HG03135 (cell line): ENCODE measurements at regions not wholly inside any gene's neighbourhood (a gene's known extent, or its start where the extent isn't known, plus 50 kb on each side); places are given as distances from the start of the nearest gene placed in this dataset.

ENCODE experiments used
- ATAC-seq: cut with Tn5 transposase; IDR thresholded peaks from one replicate; pipeline ENCODE4 v1.9.1; 2021; ENCODE audit warnings: mild to moderate bottlenecking, moderate library complexity; ENCODE audit not compliant: unreplicated experiment

GRCh38 chr19:28403690-28404089 is 809.3 kb downstream of the UQCRFS1 start:
- ATAC-seq, result no peak

- no peak for ATAC-seq
These were observed 810.2 kb downstream of the UQCRFS1 start for GRCh38 chr19:28402701-28403290.

- no peak for ATAC-seq
These were observed 811.1 kb downstream of the UQCRFS1 start for GRCh38 chr19:28401739-28402424.

GRCh38 chr19:28400953-28401671 is 811.8 kb downstream of the UQCRFS1 start:
- ATAC-seq, result no peak

- no peak for ATAC-seq
These were observed 813.8 kb downstream of the UQCRFS1 start for GRCh38 chr19:28399187-28399586.

- no peak for ATAC-seq
These were observed 815.2 kb downstream of the UQCRFS1 start for GRCh38 chr19:28397800-28398199.

- ATAC-seq, result no peak
These were observed 815.6 kb downstream of the UQCRFS1 start for GRCh38 chr19:28397306-28397705.

GRCh38 chr19:28396287-28396831 is 816.6 kb downstream of the UQCRFS1 start:
- ATAC-seq, result no peak

- ATAC-seq, result no peak
These were observed 818.2 kb downstream of the UQCRFS1 start for GRCh38 chr19:28394725-28395124.

GRCh38 chr19:28393574-28394336 is 819.2 kb downstream of the UQCRFS1 start:
- ATAC-seq, result no peak

- no peak for ATAC-seq
These were observed 824.0 kb downstream of the UQCRFS1 start for GRCh38 chr19:28388988-28389387.

GRCh38 chr19:28387507-28387906 is 825.4 kb downstream of the UQCRFS1 start:
- no peak for ATAC-seq

GRCh38 chr19:28386470-28386869 is 826.5 kb downstream of the UQCRFS1 start:
- no peak for ATAC-seq

GRCh38 chr19:28386066-28386465 is 826.9 kb downstream of the UQCRFS1 start:
- ATAC-seq, result no peak

- ATAC-seq, result no peak
These were observed 835.9 kb downstream of the UQCRFS1 start for GRCh38 chr19:28377077-28377476.

GRCh38 chr19:28374971-28375370 is 838.0 kb downstream of the UQCRFS1 start:
- no peak for ATAC-seq

GRCh38 chr19:28372576-28373247 is 840.2 kb downstream of the UQCRFS1 start:
- no peak for ATAC-seq

- ATAC-seq, result no peak
These were observed 845.8 kb downstream of the UQCRFS1 start for GRCh38 chr19:28367146-28367545.

- ATAC-seq, result no peak
These were observed 849.7 kb downstream of the UQCRFS1 start for GRCh38 chr19:28363254-28363653.
